CD4-positive, alpha-beta T cell treated with Interleukin-12 subunit alpha and Interleukin-12 subunit beta, for 1 hour (primary cell): ENCODE measurements at regions not wholly inside any gene's neighbourhood (a gene's known extent, or its start where the extent isn't known, plus 50 kb on each side); places are given as distances from the start of the nearest gene placed in this dataset.
"Not testable (repeated sequence)": the region's sequence is repeated elsewhere in the genome, so short reads cannot be mapped to it uniquely, and the experiment has no call there.

Experiments used
- DNase-seq: peaks from one replicate; pipeline ENCODE4 v3.0.0-alpha.2; 2020

DNA sequence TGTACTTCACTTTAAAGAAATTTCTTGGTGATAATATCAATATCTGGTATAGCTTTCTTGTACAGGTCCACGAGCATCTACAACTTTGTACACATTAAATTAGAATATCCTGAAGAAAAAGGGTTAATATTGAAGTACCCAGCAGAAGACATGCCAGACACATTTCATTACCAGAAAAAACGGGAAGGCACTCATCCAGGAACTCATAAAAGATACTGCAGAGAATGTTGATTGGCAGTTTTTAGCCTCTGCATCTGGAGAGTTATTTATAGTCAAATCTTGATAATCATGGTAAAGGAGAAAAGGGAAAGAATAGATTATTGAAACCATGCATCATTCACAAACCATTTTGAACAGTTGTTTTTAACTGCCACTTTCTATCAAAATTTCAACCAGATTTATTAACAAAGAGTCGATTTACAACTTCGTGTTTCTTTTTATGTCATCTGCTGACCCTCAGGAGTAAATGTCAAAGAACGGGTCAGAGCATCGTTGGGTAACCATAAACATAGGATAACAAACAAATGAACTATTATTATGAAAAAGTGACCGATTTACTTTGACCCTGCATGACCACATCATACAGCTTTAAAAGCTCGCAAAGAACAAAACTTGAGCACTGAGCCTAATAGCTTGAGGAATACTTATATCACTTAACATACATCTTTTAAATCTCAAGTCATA, 229.2 kb upstream of the SGK1 start:
- DNase-seq: no peak

DNA sequence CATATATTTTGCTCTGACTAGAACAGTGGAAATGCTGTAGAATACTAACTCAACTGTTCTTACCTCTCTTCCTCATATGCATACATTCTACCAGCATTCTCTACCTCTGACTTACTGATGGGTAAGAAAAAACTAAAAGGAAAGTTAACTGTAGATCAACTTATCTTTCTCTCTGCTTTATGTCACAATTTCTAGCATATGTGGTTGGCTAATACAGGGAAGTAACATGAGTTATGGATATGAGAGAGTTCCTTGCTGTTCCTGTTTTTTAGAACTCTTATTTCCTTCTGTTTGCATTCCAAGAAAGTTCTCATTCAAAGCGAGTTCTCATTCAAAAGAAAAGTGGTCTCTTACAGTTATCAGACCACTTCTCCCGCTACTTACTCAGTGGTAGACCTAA, 226.8 kb upstream of the SGK1 start:
- DNase-seq: no peak

DNA sequence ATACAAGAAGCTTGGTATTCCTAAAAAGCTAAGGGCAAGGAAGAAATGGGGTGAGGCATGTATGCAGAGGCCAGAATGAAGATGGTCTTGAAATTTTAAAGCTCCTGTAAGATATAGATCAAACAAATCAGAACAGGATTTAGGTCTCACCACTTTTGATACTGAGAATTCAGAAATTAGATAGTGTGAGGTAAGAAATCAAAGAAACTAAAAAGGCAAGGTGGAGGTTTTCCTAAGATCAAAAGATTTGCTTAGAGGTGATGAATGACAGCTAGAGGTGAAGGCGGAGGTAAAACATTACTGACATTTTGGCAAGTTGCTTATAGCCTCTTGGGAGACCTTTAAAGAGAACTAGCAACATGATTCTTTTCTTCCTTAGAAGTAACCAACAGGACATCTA, 225.2 kb upstream of the SGK1 start:
- no peak for DNase-seq

DNA sequence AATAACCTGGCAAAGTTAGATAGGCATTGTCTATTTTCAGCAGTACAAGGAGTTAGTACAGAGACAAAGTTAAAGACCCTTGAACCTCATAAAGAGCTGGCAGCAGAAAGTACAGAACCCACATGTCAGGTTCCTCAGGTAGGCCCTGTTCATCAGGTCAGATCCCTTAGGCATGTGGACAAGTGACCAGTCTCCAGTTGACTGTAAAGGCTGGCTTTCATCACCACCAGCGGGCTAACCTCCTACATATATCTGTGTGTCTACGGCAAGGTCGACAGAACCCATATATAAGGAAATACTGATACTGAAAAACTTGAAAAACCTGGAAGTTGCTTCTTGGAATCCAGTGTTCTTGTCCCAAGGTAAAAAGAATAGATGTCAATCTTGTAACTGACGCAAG, 223.1 kb upstream of the SGK1 start:
- no peak for DNase-seq

DNA sequence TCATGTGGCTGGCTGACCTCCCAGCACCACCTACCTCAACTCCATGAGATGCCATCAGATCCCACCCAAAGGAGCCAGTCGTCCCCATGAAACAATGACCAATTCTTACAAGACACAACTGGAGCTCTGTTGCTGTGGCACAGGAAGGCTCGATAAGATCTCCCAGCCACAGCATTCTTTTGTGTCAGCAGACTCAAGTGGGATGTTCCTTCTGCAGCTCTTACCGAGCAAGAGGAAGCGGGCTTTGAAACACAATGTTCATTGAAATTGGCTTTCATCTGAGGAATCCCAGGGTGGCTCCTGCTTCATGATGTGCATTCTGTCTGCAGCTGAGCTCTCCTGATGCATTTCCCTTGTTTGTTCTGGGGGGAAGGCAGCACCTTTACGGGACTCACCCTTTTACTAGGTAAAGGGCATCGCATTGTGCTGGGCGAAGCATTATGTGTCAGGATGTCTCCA, 222.0 kb upstream of the SGK1 start:
- peak; percentile 7 for DNase-seq

DNA sequence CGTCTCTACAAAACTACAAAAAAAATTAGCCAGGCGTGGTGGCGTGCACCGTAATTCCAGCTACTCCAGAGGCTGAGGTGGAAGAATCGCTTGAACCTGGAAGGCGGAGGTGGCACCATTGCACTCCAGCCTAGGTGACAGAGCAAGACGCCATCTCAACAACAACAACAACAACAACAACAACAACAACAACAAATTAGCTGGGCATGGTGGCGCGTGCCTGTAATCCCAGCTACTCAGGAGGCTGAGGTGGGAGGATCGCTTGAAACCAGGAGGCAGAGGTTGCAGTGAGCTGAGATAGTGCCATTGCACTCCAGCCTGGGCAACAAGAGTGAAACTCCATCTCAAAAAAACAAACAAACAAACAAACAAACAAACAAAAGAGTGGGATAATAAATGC, 219.9 kb upstream of the SGK1 start:
- not testable (repeated sequence) for DNase-seq

DNA sequence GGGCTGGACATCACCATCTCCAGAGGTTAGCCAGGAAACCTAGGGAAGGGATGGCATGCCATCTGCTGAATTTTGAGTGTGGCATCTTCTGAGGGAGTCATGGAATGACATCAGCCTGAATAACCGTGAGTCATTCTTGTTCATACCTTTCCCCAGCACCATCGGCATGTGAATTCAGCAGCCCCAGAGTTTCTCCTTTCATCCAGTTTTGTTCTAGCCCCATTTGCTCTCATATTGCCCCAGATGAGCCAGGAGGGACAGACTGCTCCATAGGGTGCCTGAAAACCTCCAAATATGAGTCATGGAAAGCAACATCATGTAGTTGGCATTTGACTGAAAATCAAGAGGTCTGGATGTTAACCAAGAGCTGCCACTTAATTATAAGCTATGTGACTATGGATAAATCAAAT, 219.2 kb upstream of the SGK1 start:
- DNase-seq: no peak

DNA sequence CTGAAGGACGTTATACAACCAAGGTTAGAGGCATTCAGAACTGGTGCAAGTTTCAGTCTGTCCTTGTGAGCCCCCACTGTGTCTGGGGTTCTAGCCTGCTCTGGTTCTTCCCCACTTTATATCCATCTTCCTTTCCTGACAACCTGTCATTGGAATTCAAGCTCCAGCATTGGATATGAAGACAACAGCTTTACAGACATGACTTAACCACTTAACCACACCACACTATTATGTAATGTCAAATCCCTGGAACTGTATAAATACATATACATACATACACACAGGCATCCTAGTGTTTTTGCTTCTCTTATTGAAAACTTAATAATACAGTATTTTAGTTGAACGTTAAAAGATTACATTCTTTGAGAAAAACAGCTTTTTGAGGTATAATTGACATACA, 217.9 kb upstream of the SGK1 start:
- DNase-seq: no peak

DNA sequence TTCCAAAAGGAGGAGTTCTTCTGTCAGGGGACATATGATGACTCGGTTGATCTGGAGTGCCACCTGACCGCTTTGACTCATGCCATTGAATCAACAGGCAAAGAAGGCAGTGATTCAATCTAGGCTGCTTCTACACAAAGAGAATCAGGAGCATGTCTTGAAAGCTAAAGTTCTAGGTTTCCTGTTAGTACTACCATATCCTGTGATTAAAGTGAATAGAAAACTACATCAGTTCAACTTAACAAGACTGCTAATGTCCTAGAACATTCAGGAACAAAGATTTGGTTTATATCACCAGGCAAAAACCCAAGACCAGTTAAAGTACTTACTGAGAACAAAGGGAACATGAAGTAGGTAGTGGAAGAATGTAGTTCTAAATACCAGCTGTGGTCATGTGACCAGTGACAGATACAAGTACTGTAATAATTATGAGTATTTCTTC, 216.8 kb upstream of the SGK1 start:
- DNase-seq: no peak

DNA sequence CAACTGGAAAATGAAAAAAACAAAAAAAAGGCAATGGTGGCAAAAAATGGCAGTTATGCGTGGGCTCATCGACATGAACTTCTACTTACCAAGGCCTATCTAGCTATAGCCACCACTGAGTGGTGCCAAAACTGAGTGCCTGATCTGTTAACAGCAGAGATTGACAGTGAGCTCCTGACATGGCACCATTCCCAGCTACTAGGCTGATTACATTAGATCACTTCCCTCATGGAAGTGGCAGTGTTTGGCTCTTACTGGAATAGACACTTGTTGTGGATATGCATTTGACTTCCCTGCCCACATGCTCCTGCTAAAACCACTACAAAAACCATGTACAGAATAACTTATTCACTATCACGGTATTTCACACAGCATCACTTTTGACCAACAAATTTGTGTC, 216.1 kb upstream of the SGK1 start:
- no peak for DNase-seq

DNA sequence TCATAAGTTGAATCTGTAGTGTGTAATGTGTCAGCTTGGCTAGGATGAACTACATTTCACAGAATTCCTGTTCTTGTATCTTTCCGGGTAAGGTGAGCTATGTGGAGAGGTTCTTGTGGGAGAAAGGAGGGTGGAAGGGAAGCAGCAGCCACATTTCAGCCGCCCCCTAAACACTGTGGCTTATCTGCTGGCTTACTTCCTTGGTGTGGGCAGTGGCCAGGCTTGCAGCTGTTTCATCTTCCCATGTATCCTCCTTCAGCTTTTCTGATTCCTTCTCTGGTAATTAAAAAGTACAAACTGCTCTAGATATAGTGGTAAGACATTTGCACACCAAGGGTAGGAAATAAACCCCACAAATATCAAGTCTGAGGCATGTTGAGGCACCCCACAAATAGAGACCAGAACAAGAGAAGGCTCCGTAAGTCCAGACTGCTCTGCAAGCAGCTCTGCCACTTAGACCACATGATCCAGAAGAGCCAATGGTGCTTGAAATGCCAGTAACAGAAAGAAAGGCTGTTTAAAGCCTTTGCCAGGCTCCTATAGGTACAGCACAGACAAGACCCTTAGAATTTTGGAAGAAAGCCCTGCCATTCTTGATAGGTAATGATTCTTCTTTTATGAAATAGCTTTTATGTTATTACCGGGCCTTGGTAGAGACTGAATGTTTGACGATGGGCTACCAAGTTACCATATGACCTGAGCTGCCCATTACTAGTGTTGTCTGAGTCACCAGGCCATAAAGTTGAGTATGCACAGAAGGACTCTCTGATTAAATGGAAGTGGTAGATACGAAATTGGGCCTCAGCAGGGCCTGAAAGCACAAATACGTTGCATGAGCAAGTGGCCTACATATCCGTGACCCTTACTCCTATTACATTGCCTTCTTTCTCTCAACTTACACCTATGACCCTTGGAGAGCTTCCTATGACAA, 215.0 kb upstream of the SGK1 start:
- DNase-seq: no peak

DNA sequence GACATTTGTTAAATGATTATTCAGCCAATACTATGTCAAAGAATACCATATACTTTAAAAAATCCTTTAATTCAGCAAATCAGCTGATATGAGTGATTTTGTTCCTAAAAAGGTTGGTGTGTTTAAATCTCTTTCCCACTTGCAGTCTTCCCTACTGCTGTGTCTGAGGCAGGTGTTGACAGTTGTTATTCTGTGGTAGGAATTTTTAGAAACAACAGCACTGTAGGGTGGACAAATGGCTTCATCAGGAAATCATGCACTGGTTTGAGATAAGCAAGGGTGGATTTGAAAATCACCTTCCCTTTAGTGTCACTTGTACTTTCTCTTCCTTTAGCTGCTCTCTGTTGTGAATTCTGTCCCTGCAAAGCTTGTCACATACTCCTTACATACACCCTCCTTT, 213.7 kb upstream of the SGK1 start:
- no peak for DNase-seq

DNA sequence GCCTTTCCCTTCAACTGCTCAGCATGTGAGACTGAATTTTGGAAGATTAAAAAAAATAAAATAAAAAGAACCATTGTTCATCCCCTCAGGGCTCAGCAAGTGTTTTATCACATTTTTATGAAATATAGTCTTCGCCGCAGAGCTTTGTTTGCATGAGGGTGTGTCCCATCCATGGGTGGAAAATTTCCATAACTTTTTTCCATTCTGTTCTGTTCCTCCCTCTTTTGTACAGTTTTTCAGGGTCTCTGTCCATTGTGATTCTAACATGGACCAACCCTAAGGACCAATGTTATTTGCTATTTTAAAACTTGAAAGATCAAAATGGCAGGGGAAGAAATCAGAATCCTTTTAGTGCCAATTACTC, 213.3 kb upstream of the SGK1 start:
- no peak for DNase-seq

DNA sequence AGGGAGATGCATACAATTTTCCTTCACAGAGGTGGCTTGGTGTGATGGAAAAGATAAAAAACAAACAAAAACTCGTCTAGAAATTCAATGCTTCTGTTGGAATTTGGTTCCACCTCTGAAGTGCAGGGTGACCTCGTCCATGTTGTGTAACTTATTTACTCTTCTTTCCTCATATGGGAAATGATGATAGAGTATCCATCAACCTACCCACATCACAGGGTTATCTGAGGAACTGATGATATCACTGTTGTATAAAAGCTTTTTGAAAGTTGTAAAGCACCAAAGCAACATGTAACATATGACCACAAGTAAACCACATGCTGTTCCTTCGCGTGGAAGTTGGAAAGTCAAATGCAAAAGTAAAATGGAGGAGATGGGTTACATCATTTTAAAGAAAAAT, 212.0 kb upstream of the SGK1 start:
- DNase-seq: peak; percentile 13

DNA sequence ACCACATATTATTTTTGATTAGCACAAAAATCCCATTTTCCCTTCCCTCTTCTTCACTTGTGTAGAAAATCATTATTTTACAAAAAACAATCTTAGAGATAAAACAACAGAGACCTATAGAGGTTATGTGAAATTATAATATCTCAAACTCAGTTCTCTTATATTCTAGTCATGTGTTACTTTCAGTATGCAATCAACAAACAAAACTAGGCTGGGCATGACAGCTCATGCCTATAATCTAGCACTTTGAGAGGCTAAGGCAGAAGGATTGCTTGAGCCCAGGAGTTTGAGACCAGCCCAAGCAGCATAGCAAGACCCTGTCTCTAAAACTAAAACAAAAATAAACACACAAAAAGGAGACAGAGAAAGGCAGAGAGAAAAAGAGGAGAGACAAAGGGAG, 211.4 kb upstream of the SGK1 start:
- no peak for DNase-seq

DNA sequence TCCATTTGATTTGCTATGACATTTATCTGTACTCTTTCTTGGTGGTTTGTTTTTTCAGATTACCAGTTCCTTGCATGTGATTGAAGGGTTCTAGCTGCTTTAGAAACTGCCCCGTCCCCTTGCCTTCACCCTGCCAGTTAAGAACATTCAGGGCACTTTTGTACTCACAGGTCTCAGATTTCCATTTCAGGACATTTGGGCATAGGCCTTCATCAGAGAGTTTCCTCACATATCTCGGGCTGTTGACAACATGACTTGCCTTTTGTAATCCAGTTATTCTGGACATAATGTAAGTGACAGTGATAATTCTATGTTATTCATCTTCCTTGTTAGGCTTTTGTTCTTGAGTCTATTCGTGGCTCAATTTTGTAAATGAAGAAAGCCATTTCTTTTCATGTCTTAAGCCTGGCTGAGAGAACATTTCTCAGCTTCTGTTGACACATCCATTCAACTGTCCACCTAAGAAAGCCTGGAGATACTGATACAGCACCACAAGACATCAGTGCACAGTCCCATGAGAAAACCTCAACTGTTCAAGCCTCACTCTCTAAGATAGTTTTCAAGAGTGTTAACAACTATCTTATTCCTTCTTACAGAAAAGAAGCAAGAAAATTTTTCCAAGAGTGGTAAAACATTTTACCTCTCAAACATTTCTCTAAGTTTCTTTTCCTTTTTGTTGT, 209.3 kb upstream of the SGK1 start:
- no peak for DNase-seq

DNA sequence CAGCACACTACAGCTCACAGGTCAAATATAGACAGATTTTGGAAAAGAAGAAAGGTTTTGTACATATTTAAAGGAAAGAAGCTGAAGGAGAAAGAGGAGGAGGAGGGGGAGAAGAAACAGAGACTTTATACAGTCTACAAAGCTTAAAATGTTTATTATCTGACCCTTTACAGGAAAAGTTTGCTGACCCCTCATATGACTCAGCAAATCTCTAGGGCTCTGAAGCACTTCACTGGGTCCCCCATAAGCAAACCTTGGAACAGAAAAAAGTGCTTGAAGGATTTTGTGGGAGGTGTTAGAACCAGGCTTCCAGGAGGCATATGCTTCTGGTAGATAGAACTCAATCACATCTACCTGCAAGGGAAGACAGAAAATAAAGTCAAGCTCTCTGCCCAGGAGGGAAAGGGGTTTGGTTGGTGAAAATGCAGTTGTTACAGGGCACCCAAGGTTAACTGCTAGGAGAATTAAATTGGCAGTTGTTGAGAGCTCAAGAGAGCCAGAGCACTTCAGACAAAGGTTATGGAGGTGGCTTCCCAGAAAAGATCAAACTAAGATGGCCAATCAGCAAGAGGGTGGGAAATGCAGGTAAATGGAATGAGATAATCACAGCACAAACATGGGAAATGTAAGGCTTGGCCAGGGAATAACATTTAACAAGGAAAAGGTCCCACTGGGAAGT, 207.4 kb upstream of the SGK1 start:
- DNase-seq: no peak

DNA sequence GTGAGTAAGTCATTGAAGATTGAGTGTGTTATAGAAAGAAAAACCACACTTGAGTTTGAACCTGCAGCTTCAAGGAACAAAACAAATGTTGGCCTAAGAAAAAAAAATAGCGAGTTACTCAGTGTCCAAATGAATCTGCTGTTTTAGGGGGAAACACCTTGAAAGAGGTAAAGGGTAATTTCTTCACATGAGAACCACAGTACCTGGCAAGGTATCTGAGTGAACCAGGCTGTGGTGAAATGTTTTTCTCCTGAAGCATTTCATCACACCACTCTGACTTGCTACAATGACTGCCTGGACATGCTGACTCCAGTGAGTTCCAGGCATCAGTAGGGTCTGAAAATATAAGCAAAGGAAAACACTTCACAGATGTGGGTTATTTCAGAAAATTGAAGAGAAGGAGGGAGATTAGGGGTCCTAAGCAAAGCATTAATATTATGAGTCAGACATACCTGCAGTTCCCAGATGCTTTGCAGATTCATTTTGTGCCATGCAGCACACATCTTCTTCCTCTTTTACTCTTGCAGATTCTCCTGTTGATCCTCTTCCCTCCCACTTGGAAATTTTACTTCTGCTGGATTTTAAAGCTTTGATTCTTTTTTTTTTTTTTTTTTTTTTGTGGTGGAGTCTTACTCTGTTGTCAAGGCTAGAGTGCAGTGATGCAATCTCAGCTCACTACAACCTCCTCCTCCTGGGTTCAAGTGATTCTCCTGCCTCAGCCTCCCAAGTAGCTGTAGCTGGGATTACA, 206.2 kb upstream of the SGK1 start:
- no peak for DNase-seq

DNA sequence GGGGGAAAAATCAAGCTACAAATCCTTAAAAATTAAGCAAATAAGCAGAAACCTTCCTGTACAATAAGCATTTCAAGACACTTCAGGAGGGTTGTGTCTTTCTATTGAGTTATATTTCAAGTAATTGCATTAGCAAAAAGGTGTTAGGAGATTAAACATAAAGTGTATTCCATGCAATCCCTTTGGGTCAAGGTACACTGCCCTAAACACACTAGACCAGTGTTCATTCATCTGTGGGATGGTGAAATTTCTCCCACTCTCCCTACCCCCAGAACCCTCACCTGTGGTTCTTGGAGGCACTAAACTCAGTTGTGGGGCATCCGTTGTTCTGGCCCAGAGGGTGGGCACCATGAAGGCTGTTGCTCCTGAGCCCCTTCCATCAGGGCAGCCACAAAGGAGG, 205.1 kb upstream of the SGK1 start:
- no peak for DNase-seq

DNA sequence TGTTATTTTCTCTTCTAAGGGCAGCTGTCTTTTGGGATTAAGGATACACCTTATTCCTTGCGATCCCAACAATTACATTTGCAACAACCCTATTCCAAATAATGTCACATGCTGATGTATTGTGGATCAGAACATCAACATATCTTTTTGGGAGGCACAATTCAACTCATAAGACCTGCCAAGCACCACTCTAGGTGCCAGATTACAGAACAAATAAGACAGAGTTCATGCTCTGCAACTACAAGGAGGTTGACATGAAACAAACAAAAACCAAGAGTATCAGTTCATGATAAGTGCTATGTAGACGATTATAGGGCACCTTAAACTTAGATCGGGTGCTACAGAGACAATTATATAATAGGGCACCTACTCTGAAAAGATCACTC, 203.2 kb upstream of the SGK1 start:
- DNase-seq: no peak

DNA sequence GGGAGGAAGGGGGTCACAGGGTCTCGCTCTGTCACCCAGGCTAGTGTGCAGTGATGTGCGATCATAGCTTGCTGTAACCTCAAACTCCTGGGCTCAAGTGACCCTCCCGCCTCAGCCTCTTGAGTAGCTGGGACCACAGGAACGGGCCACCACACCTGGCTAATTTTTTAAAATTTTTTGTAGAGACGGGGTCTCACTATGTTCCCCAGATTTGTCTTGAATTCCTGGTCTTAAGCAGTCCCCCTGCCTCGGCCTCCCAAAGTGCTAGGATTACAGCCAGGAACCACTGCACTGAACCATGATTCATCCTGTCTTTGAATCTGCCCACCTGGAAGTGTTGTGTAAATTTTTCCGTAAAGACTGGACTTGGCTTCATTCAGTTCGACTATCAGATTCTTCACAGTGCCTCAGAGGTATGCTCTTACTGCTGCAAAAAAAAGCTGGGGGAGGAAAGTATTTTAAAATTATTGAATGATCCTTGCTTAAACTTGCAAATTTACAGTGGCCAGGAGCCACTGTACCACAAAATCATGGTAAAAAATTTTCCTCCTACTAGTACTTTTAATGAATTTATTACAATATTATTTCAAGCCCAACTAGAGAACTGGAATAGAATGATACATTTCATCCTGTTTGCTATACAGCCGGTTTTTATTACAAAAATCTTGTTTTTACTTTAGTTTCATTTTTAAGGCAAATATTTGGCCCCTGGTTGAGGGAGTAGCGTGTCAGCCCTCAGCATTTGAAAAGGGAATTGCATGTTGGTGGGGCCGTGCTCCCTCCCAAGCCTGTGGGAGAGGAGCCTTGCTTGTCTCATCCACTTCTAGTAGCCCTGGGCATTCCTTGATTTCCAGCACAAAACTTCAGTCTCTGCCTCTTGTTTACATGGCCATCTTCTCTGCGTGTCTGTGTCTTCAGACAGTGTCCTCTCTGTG, 202.5 kb upstream of the SGK1 start:
- no peak for DNase-seq
